PC-9 (cell line): ENCODE measurements at regions not wholly inside any gene's neighbourhood (a gene's known extent, or its start where the extent isn't known, plus 50 kb on each side); places are given as distances from the start of the nearest gene placed in this dataset.

Source experiments
- CTCF ChIP-seq: fragments of 200-600 bp; sonication (generic); conservative IDR thresholded peaks from 2 replicates; pipeline ENCODE4 v1.6.1; 2017; ENCODE audit warnings: mixed run types, antibody characterized with exemption, mild to moderate bottlenecking, moderate library complexity
- EZH2 ChIP-seq: fragments of 200-600 bp; sonication (generic); IDR thresholded peaks from 2 replicates; pipeline ENCODE4 v1.8.0; 2017; ENCODE audit warnings: antibody characterized with exemption, low read depth

DNA sequence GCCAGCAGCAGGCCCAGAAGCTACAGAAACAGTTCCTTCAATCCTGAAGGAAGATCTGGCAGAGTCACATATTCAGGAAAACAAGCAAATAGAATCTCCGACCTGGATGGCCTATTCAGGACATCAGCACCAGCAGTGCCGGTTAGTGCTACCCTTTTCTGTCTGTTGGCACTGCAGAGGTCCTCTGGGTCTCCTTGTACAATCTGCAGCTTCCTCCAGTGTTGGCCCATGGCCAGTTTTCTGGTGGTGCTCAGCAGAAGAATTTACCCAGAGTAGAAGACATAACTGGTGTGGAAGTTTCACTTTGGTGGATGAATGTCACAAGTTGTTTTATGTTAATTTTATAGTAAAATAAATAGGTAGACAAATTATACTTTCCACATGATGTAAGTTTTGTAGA is 498.1 kb downstream of the COG6 start:
- TF ChIP-seq CTCF (no peak), EZH2 (no peak)
